ENCODE measurements at regions not wholly inside any gene's neighbourhood (a gene's known extent, or its start where the extent isn't known, plus 50 kb on each side); places are given as distances from the start of the nearest gene placed in this dataset.

- H3K23ac ChIP-seq (ENCODE audit: insufficient read length), result no peak overlapping the region
- no peaks in the 10 kb centered on the region for H4K20me1 ChIP-seq (replicated peaks in 1 of 2; ENCODE audit: control insufficient read depth in 1 of 2, insufficient read depth in 2 of 2, low read length in 2 of 2)
- no peaks in the 10 kb centered on the region for H3K4me1 ChIP-seq (replicated peaks in 1 of 4; ENCODE audit: control insufficient read depth in 3 of 4, insufficient read depth in 4 of 4, low read length in 3 of 4)
- H3K36me3 ChIP-seq (ENCODE audit: control insufficient read depth in 2 of 4, insufficient read depth in 4 of 4, low read length in 3 of 4), result no peaks in the 10 kb centered on the region
- H3K79me1 ChIP-seq (ENCODE audit: low read depth, low read length), result no peaks in the 10 kb centered on the region
- no peak overlapping the region for H2BK20ac ChIP-seq (ENCODE audit: low read length)
- H2AK5ac ChIP-seq (ENCODE audit: low read depth, low read length), result no peak overlapping the region
- H3K14ac ChIP-seq (ENCODE audit: insufficient read length), result no peak overlapping the region
- no peak overlapping the region for H4K8ac ChIP-seq (ENCODE audit: extremely low read depth, insufficient read depth, low read length)
- H2BK5ac ChIP-seq (ENCODE audit: low read depth, low read length), result no peak overlapping the region
- no peak overlapping the region for H2BK120ac ChIP-seq (replicated peaks; ENCODE audit: low read depth, low read length)
- no peak overlapping the region for H3K4me3 ChIP-seq (ENCODE audit: extremely low read depth in 1 of 4, insufficient read depth in 2 of 4, low read depth in 3 of 4, low read length in 4 of 4)
- WGBS, 2 experiments (ENCODE audit: extremely low coverage in 1 of 2, insufficient coverage in 1 of 2, insufficient read length in 1 of 2, insufficient replicate concordance in 2 of 2, low coverage in 1 of 2, low lambda C conversion rate in 2 of 2, missing lambda C conversion rate in 1 of 2), result 93% methylated on average over 5 of the region's 5 CpGs; no CpG with 5 or more reads in 1 of the 2 experiments
- no peak overlapping the region for H3K9ac ChIP-seq (replicated peaks in 1 of 4; ENCODE audit: extremely low read depth in 1 of 4, low read depth in 3 of 4, low read length in 3 of 4)
- no peak overlapping the region for H2BK15ac ChIP-seq (ENCODE audit: low read length)
- no peak overlapping the region for H3K18ac ChIP-seq (ENCODE audit: extremely low read depth, low read length)
- H2BK12ac ChIP-seq (ENCODE audit: low read depth, low read length), result no peak overlapping the region
- H3K4ac ChIP-seq (replicated peaks; ENCODE audit: insufficient read length, low read depth, low read length), result no peak overlapping the region
- no peaks in the 10 kb centered on the region for H3K79me2 ChIP-seq (ENCODE audit: control insufficient read depth in 1 of 2, insufficient read depth in 2 of 2, low read length in 2 of 2)
- CTCF ChIA-PET (ENCODE audit: partially characterized antibody), result no interaction called here
- H4K5ac ChIP-seq (ENCODE audit: insufficient read length, low read depth, low read length), result no peak overlapping the region
- no peaks in the 10 kb centered on the region for H3K27me3 ChIP-seq (replicated peaks in 1 of 4; ENCODE audit: control insufficient read depth in 3 of 4, extremely low read depth in 1 of 4, insufficient read depth in 3 of 4, low read length in 3 of 4)
- TF ChIP-seq ZNF274 (IDR thresholded peaks at IDR 0.05; ENCODE audit: borderline replicate concordance, extremely low read depth, low read length) (no peak), KDM5A (IDR thresholded peaks at IDR 0.05; ENCODE audit: low read length) (no peak), TCF12 (IDR thresholded peaks at IDR 0.05; ENCODE audit: low read depth, low read length) (no peak), SIX5 (IDR thresholded peaks at IDR 0.05; ENCODE audit: low read depth, low read length) (no peak), SP2 (IDR thresholded peaks at IDR 0.05; ENCODE audit: low read length) (no peak), POLR2AphosphoS5 (IDR thresholded peaks at IDR 0.05; ENCODE audit: low read depth, low read length) (no peak), FOSL1 (IDR thresholded peaks at IDR 0.05; ENCODE audit: insufficient read depth, low read depth, low read length) (no peak), KDM4A (IDR thresholded peaks at IDR 0.05; ENCODE audit: low read depth, low read length, severe bottlenecking) (no peak)
- no peak overlapping the region for H2AFZ ChIP-seq (ENCODE audit: low read length)
- H3K56ac ChIP-seq (replicated peaks; ENCODE audit: insufficient read length, low read depth, low read length), result no peak overlapping the region
- DNase-seq (ENCODE audit: low read depth in 1 of 2, low spot score in 2 of 2) (peak in 1 of 2 experiments; percentile 8), FAIRE-seq (no peak)
- H3K23me2 ChIP-seq (ENCODE audit: low read depth, low read length), result no peaks in the 10 kb centered on the region
- no peak overlapping the region for H4K91ac ChIP-seq (replicated peaks; ENCODE audit: insufficient read length, low read length)
- no peak overlapping the region for H3K27ac ChIP-seq (ENCODE audit: low read depth, low read length)
- POLR2A ChIA-PET (ENCODE audit: partially characterized antibody), result no interaction called here
- H3K4me2 ChIP-seq (ENCODE audit: insufficient read depth in 1 of 2, low read depth in 2 of 2, low read length in 2 of 2), result no peak overlapping the region
- no peaks in the 10 kb centered on the region for H3K9me3 ChIP-seq (ENCODE audit: insufficient read depth in 2 of 2, low read depth in 1 of 2, low read length in 1 of 2)
Observed at GRCh38 chr10:43856299-43856698, 207.6 kb upstream of the ZNF32 start.

Measured in H1 (cell line).